ENCODE measurements at regions not wholly inside any gene's neighbourhood (a gene's known extent, or its start where the extent isn't known, plus 50 kb on each side); places are given as distances from the start of the nearest gene placed in this dataset.

GRCh38 chr5:93107141-93107540 lies 473.9 kb downstream of the NR2F1-AS1 start:
- TF ChIP-seq CTCF (IDR thresholded peaks at IDR 0.05) = no peak
- no peak for TF ChIP-seq POLR2A (IDR thresholded peaks at IDR 0.05)
